IPS-15b (cell line): ENCODE measurements at regions not wholly inside any gene's neighbourhood (a gene's known extent, or its start where the extent isn't known, plus 50 kb on each side); places are given as distances from the start of the nearest gene placed in this dataset.

ENCODE experiments used
- H3K27me3 ChIP-seq: one replicate; pipeline ENCODE4 v1.6.1; 2013; ENCODE audit warnings: low read length; ENCODE audit not compliant: control insufficient read depth, insufficient read depth
- H3K36me3 ChIP-seq: one replicate; pipeline ENCODE4 v1.6.1; 2013; ENCODE audit warnings: low read length; ENCODE audit not compliant: control insufficient read depth, insufficient read depth
- H3K4me1 ChIP-seq: one replicate; pipeline ENCODE4 v1.6.1; 2013; ENCODE audit warnings: mild to moderate bottlenecking, low read length; ENCODE audit not compliant: control insufficient read depth, insufficient read depth
- H3K4me3 ChIP-seq: one replicate; pipeline ENCODE4 v1.5.1; 2013; ENCODE audit warnings: low read depth, low read length
- H3K9ac ChIP-seq: one replicate; pipeline ENCODE4 v1.6.1; 2013; ENCODE audit warnings: low read depth, mild to moderate bottlenecking, low read length
- H3K9me3 ChIP-seq: one replicate; pipeline ENCODE4 v1.6.1; 2013; ENCODE audit warnings: mild to moderate bottlenecking, low read length; ENCODE audit not compliant: control insufficient read depth, insufficient read depth

GRCh38 chr1:207962716-207963426 is 51.9 kb upstream of the CD34 start:
- Histone ChIP-seq H3K36me3 (no peaks in the 10 kb centered on the region), H3K9me3 (no peaks in the 10 kb centered on the region), H3K27me3 (peaks cover 74% of the 10 kb centered on the region), H3K9ac (peak overlapping the region; percentile 77), H3K4me3 (peak overlapping the region; percentile 63), H3K4me1 (peaks cover 2% of the 10 kb centered on the region)
